ENCODE measurements at regions not wholly inside any gene's neighbourhood (a gene's known extent, or its start where the extent isn't known, plus 50 kb on each side); places are given as distances from the start of the nearest gene placed in this dataset.

GRCh38 chr14:84432676-84433075, 1097.3 kb upstream of the FLRT2 start:
- TF ChIP-seq CTCF (IDR thresholded peaks at IDR 0.05) (no peak), EP300 (IDR thresholded peaks at IDR 0.05) (no peak), POLR2A (IDR thresholded peaks at IDR 0.05) (no peak)
- Histone ChIP-seq H3K27me3 (no peaks in the 10 kb centered on the region), H3K4me3 (no peak overlapping the region), H3K4me1 (ENCODE audit: insufficient read depth) (no peaks in the 10 kb centered on the region), H3K36me3 (no peaks in the 10 kb centered on the region), H3K27ac (no peak overlapping the region), H3K9me3 (no peaks in the 10 kb centered on the region)
- intact Hi-C loops (cut with DNase I), result no loop called here
- no peak for DNase-seq

- WGBS, 3 donors, result 27 to 48% (median 30%) methylated on average over 2 of the region's 2 CpGs
- H3K4me3 ChIP-seq, result no peak overlapping the region
- no peak for DNase-seq
- no peak overlapping the region for H3K27ac ChIP-seq
- TF ChIP-seq CTCF (IDR thresholded peaks at IDR 0.05), result no peak
- no peak for TF ChIP-seq EP300 (IDR thresholded peaks at IDR 0.05)
- no peak for TF ChIP-seq POLR2A (IDR thresholded peaks at IDR 0.05)
- no peaks in the 10 kb centered on the region for H3K27me3 ChIP-seq
- no peaks in the 10 kb centered on the region for H3K36me3 ChIP-seq
- intact Hi-C loops (cut with DNase I), result no loop called here
- no peaks in the 10 kb centered on the region for H3K4me1 ChIP-seq (ENCODE audit: insufficient read depth)
- H3K9me3 ChIP-seq, result no peaks in the 10 kb centered on the region
These were observed 1096.0 kb upstream of the FLRT2 start for GRCh38 chr14:84433961-84434360.

- Histone ChIP-seq H3K4me3 (no peak overlapping the region), H3K9me3 (no peaks in the 10 kb centered on the region), H3K27me3 (no peaks in the 10 kb centered on the region), H3K4me1 (ENCODE audit: insufficient read depth) (no peaks in the 10 kb centered on the region), H3K36me3 (no peaks in the 10 kb centered on the region), H3K27ac (no peak overlapping the region)
- DNase-seq, result no peak
- 93 to 100% (median 100%) methylated on average over 1 of the region's 1 CpG for WGBS, 3 donors
- TF ChIP-seq EP300 (IDR thresholded peaks at IDR 0.05), result no peak
- no peak for TF ChIP-seq POLR2A (IDR thresholded peaks at IDR 0.05)
- no peak for TF ChIP-seq CTCF (IDR thresholded peaks at IDR 0.05)
- intact Hi-C loops (cut with DNase I), result no loop called here
These were observed 1094.1 kb upstream of the FLRT2 start for GRCh38 chr14:84435820-84436324.

- no peaks in the 10 kb centered on the region for H3K27me3 ChIP-seq
- 43 to 55% (median 45%) methylated on average over 2 of the region's 2 CpGs for WGBS, 3 donors
- H3K27ac ChIP-seq, result no peak overlapping the region
- TF ChIP-seq POLR2A (IDR thresholded peaks at IDR 0.05), result no peak
- no peak for TF ChIP-seq CTCF (IDR thresholded peaks at IDR 0.05)
- no peak for DNase-seq
- no peaks in the 10 kb centered on the region for H3K36me3 ChIP-seq
- H3K9me3 ChIP-seq, result no peaks in the 10 kb centered on the region
- intact Hi-C loops (cut with DNase I), result no loop called here
- H3K4me3 ChIP-seq, result no peak overlapping the region
- H3K4me1 ChIP-seq (ENCODE audit: insufficient read depth), result no peaks in the 10 kb centered on the region
These were observed 1093.4 kb upstream of the FLRT2 start for GRCh38 chr14:84436528-84436927.

- intact Hi-C loops (cut with DNase I), result no loop called here
- no peak for DNase-seq
- Histone ChIP-seq H3K36me3 (no peaks in the 10 kb centered on the region), H3K27me3 (no peaks in the 10 kb centered on the region), H3K4me3 (no peak overlapping the region), H3K4me1 (ENCODE audit: insufficient read depth) (no peaks in the 10 kb centered on the region), H3K27ac (no peak overlapping the region), H3K9me3 (no peaks in the 10 kb centered on the region)
- TF ChIP-seq EP300 (IDR thresholded peaks at IDR 0.05) (no peak), CTCF (IDR thresholded peaks at IDR 0.05) (no peak), POLR2A (IDR thresholded peaks at IDR 0.05) (no peak)
- WGBS, 3 donors, result 50 to 55% (median 53%) methylated on average over 5 of the region's 5 CpGs
These were observed 1087.4 kb upstream of the FLRT2 start for GRCh38 chr14:84442521-84442920.

Data from ovary (tissue), 7 donors.